Stomach (tissue), 4 donors: ENCODE measurements at regions not wholly inside any gene's neighbourhood (a gene's known extent, or its start where the extent isn't known, plus 50 kb on each side); places are given as distances from the start of the nearest gene placed in this dataset.

ENCODE experiments used
- POLR2A ChIP-seq, 4 donors: fragments of 450-650 bp; IDR thresholded peaks; one replicate each; pipeline ENCODE4 v1.6.1; 2016; ENCODE audit warnings: antibody characterized with exemption in 4 of 4, control low read depth in 2 of 4, mild to moderate bottlenecking in 1 of 4, moderate library complexity in 1 of 4
- TF ChIP-seq, protein P1 (sequence below), 7 experiments: fragments of 450-650 bp in 4 of 7; fragments of 200-600 bp in 3 of 7; sonication (generic) in 3 of 7; IDR thresholded peaks; one replicate each; pipeline ENCODE4 v1.5.1; 2016 to 2019; ENCODE audit warnings: antibody characterized with exemption in 7 of 7, control low read depth in 2 of 7, mild to moderate bottlenecking in 1 of 7

GRCh38 chr1:209265301-209265700 lies 318.2 kb upstream of the CAMK1G start:
- no peak for TF ChIP-seq POLR2A (IDR thresholded peaks at IDR 0.05)
- TF ChIP-seq, protein P1, sequence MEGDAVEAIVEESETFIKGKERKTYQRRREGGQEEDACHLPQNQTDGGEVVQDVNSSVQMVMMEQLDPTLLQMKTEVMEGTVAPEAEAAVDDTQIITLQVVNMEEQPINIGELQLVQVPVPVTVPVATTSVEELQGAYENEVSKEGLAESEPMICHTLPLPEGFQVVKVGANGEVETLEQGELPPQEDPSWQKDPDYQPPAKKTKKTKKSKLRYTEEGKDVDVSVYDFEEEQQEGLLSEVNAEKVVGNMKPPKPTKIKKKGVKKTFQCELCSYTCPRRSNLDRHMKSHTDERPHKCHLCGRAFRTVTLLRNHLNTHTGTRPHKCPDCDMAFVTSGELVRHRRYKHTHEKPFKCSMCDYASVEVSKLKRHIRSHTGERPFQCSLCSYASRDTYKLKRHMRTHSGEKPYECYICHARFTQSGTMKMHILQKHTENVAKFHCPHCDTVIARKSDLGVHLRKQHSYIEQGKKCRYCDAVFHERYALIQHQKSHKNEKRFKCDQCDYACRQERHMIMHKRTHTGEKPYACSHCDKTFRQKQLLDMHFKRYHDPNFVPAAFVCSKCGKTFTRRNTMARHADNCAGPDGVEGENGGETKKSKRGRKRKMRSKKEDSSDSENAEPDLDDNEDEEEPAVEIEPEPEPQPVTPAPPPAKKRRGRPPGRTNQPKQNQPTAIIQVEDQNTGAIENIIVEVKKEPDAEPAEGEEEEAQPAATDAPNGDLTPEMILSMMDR (IDR thresholded peaks at IDR 0.05): no peak
